Suprapubic skin (tissue), 4 donors: ENCODE measurements at regions not wholly inside any gene's neighbourhood (a gene's known extent, or its start where the extent isn't known, plus 50 kb on each side); places are given as distances from the start of the nearest gene placed in this dataset.

Experiments used
- DNase-seq, 2 donors: peaks; one replicate each; pipeline ENCODE4 v3.0.0-alpha.2; 2019; ENCODE audit warnings: low spot score in 2 of 2
- H3K27ac ChIP-seq: fragments of 200-600 bp; sonication (generic); one replicate; pipeline ENCODE4 v1.5.1; 2019
- H3K27me3 ChIP-seq: fragments of 200-600 bp; sonication (generic); one replicate; pipeline ENCODE4 v1.5.1; 2019
- H3K36me3 ChIP-seq: fragments of 200-600 bp; sonication (generic); one replicate; pipeline ENCODE4 v1.5.1; 2019
- H3K4me1 ChIP-seq: fragments of 200-600 bp; sonication (generic); one replicate; pipeline ENCODE4 v1.5.1; 2019
- H3K4me3 ChIP-seq: fragments of 200-600 bp; sonication (generic); one replicate; pipeline ENCODE4 v1.5.1; 2019; ENCODE audit warnings: mild to moderate bottlenecking
- H3K9me3 ChIP-seq: fragments of 200-600 bp; sonication (generic); one replicate; pipeline ENCODE4 v1.5.1; 2019
- EP300 ChIP-seq: sonication (generic); formaldehyde crosslinking; IDR thresholded peaks from one replicate; pipeline ENCODE4 v1.6.1; 2017; ENCODE audit warnings: antibody characterized with exemption
- POLR2A ChIP-seq, 2 donors: fragments of 450-650 bp; IDR thresholded peaks; one replicate each; pipeline ENCODE4 v1.6.1; 2017; ENCODE audit warnings: antibody characterized with exemption in 2 of 2, mild to moderate bottlenecking in 2 of 2, moderate library complexity in 2 of 2
- POLR2AphosphoS5 ChIP-seq, 3 donors: sonication (generic); formaldehyde crosslinking; IDR thresholded peaks; one replicate each; pipeline ENCODE4 v1.6.1; 2017; ENCODE audit warnings: antibody characterized with exemption in 3 of 3
- WGBS: methylation state at CpG from one replicate; pipeline ENCODE4 v1.1.5; 2018; 5-methylcytosine and 5-hydroxymethylcytosine counted together
- TF ChIP-seq, protein P1 (sequence below), 2 donors: fragments of 200-600 bp in 1 of 2; fragments of 450-650 bp in 1 of 2; sonication (generic) in 1 of 2; IDR thresholded peaks; one replicate each; pipeline ENCODE4 v1.5.1; 2016 to 2019; ENCODE audit warnings: antibody characterized with exemption in 2 of 2, mild to moderate bottlenecking in 1 of 2, moderate library complexity in 1 of 2

DNA sequence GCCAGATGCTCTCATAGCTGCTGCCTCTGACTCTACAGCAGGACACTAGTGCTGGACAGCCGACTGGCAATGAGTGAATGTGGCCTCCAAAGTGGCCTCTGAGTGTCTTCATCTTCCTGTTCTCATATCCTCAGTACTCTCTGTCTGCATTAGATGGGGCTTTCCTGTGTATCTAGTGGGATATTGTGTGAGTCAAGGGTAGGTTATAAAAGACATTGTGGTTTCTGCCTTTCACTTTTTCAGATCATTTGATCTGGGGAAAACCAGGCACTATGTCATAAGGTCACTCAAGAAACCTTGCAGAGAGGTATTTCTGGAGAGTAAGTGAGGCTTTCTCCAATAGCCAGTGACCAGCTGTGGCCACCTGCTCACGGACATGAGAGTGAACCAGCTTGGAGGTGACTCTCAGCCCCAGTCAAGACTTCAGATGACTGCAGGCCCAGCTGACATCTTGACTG lies 333.6 kb upstream of the NCAM1 start:
- 94% methylated on average over 2 of the region's 2 CpGs for WGBS
- no peak for DNase-seq
- Histone ChIP-seq H3K9me3 (no peaks in the 10 kb centered on the region), H3K27ac (no peak overlapping the region), H3K4me3 (no peak overlapping the region), H3K36me3 (no peaks in the 10 kb centered on the region), H3K27me3 (peaks cover 4% of the 10 kb centered on the region), H3K4me1 (no peaks in the 10 kb centered on the region)
- TF ChIP-seq EP300 (no peak), POLR2AphosphoS5 (IDR thresholded peaks at IDR 0.05) (no peak), POLR2A (IDR thresholded peaks at IDR 0.05) (no peak)
- TF ChIP-seq, protein P1, sequence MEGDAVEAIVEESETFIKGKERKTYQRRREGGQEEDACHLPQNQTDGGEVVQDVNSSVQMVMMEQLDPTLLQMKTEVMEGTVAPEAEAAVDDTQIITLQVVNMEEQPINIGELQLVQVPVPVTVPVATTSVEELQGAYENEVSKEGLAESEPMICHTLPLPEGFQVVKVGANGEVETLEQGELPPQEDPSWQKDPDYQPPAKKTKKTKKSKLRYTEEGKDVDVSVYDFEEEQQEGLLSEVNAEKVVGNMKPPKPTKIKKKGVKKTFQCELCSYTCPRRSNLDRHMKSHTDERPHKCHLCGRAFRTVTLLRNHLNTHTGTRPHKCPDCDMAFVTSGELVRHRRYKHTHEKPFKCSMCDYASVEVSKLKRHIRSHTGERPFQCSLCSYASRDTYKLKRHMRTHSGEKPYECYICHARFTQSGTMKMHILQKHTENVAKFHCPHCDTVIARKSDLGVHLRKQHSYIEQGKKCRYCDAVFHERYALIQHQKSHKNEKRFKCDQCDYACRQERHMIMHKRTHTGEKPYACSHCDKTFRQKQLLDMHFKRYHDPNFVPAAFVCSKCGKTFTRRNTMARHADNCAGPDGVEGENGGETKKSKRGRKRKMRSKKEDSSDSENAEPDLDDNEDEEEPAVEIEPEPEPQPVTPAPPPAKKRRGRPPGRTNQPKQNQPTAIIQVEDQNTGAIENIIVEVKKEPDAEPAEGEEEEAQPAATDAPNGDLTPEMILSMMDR (IDR thresholded peaks at IDR 0.05): no peak

DNA sequence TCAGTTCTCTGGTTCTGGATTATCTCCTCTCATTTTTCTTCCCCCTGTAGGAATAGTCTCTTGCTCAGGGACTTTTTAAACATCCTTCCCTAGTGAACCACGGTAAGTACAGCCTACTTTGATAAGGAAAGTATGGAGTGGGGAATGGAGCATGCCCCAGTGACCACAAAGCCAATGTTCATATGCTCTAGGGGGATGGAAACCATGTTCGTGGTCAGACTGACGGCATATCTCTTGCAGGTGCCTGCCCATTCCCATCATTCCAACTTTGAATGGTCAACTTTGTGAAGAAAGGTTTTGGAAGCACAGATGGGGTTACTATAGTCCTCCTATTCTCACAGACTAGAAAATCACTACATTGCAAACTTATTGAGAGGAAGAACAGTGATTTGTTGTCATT lies 332.5 kb upstream of the NCAM1 start:
- Histone ChIP-seq H3K36me3 (no peaks in the 10 kb centered on the region), H3K27ac (no peak overlapping the region), H3K27me3 (peaks cover 4% of the 10 kb centered on the region), H3K4me1 (no peaks in the 10 kb centered on the region), H3K9me3 (no peaks in the 10 kb centered on the region), H3K4me3 (no peak overlapping the region)
- no peak for DNase-seq
- WGBS: 86% methylated on average over 3 of the region's 3 CpGs
- TF ChIP-seq POLR2AphosphoS5 (IDR thresholded peaks at IDR 0.05) (no peak), EP300 (no peak), POLR2A (IDR thresholded peaks at IDR 0.05) (no peak)
- TF ChIP-seq, protein P1 (IDR thresholded peaks at IDR 0.05): no peak

DNA sequence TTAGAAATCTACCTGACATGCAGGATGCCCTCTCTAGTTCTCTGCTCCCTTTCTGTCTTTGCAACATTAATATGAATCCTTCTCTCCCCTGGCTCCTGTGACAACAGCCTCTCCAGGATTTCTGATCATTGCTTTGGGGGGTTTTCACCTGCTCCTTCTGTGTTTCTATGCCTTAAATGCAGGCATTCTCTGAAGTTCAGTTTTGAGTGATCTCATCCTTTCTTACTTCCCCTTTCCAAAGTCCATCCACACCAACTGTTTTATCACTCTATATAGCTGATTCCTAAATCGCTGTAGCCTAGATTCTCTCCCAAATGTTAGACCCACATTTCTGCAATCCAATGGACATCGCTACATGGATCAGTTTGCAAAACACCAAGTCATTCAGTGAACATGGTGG lies 330.7 kb upstream of the NCAM1 start:
- Histone ChIP-seq H3K36me3 (no peaks in the 10 kb centered on the region), H3K27ac (no peak overlapping the region), H3K27me3 (no peaks in the 10 kb centered on the region), H3K9me3 (no peaks in the 10 kb centered on the region), H3K4me3 (no peak overlapping the region), H3K4me1 (no peaks in the 10 kb centered on the region)
- 91% methylated on average over 2 of the region's 2 CpGs for WGBS
- no peak for DNase-seq
- no peak for TF ChIP-seq EP300
- TF ChIP-seq POLR2AphosphoS5 (IDR thresholded peaks at IDR 0.05): no peak
- TF ChIP-seq, protein P1 (IDR thresholded peaks at IDR 0.05): no peak
- TF ChIP-seq POLR2A (IDR thresholded peaks at IDR 0.05): no peak

DNA sequence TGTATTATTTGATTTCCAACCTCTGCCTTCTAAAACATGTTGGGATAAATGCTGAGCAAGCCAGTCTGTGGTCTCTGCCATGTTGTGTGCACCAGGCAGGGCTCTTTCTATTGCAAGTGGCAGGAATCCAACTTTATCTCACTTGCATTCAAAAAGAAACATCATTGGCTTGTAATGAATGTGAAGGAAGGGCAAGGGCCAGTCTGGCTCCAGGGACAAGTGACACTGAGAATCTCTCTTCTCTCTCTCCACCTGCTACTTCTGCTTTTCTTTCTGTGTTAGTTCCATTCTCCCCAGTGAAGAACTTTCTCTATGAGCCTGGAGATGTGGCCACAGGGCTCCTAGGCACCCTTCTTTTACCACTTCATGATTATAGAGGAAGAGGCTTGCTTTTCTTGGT lies 329.9 kb upstream of the NCAM1 start:
- no peaks in the 10 kb centered on the region for H3K36me3 ChIP-seq
- DNase-seq: no peak
- no peak for TF ChIP-seq POLR2A (IDR thresholded peaks at IDR 0.05)
- TF ChIP-seq, protein P1 (IDR thresholded peaks at IDR 0.05): no peak
- TF ChIP-seq EP300: no peak
- no peak for TF ChIP-seq POLR2AphosphoS5 (IDR thresholded peaks at IDR 0.05)

DNA sequence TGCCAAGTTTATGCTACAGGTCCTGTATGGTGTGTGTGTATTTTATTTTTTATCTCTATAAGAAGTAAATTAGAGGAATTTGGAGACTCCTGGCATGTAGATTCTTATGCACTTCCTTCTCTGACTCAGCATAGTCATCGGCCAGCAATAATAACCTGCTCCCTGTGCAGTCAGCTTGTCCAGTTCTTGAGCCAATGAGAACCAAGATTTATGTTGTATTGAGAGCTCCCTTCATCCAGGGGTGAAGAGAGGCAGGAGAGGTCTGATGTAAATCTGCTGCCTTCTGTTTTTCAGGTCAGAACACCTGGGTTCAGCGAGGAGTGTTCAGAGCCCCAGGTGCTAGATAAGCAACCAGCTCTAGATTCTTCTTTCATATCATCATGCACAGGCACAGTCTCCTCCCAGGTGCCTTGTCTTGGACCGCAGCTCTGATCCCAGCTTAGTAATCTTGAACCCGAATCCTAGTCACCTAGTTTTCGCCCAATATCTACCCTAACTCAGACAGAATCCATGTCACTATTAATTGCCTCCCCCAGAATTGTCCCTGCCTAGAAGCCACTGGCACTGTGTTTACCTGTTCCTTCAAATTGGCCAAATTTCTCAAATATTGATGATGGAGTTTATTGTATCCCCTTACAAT lies 328.2 kb upstream of the NCAM1 start:
- DNase-seq: no peak
- H3K27ac ChIP-seq: no peak overlapping the region
- H3K9me3 ChIP-seq: no peaks in the 10 kb centered on the region
- H3K36me3 ChIP-seq: no peaks in the 10 kb centered on the region
- 60% methylated on average over 5 of the region's 5 CpGs for WGBS
- no peaks in the 10 kb centered on the region for H3K4me1 ChIP-seq
- TF ChIP-seq POLR2A (IDR thresholded peaks at IDR 0.05) (no peak), POLR2AphosphoS5 (IDR thresholded peaks at IDR 0.05) (no peak), EP300 (no peak)
- TF ChIP-seq, protein P1 (IDR thresholded peaks at IDR 0.05): no peak
- H3K4me3 ChIP-seq: no peak overlapping the region
- peaks cover 4% of the 10 kb centered on the region for H3K27me3 ChIP-seq

More for the DNA sequence above, 329.9 kb upstream of the NCAM1 start:
- H3K27me3 ChIP-seq: no peaks in the 10 kb centered on the region
- no peak overlapping the region for H3K27ac ChIP-seq
- H3K4me1 ChIP-seq: no peaks in the 10 kb centered on the region
- no peaks in the 10 kb centered on the region for H3K9me3 ChIP-seq
- H3K4me3 ChIP-seq: no peak overlapping the region
